Activated T-cell treated with anti-CD3 and anti-CD28 coated beads, Interleukin-2, amount 50 U/mL, for 24 hours (primary cell): ENCODE measurements at regions not wholly inside any gene's neighbourhood (a gene's known extent, or its start where the extent isn't known, plus 50 kb on each side); places are given as distances from the start of the nearest gene placed in this dataset.
"Not testable (repeated sequence)": the region's sequence is repeated elsewhere in the genome, so short reads cannot be mapped to it uniquely, and the experiment has no call there.

Experiments
- DNase-seq: peaks from one replicate; pipeline ENCODE4 v3.0.0-alpha.2; 2020
- H3K27ac Mint-ChIP-seq: 2 replicates; pipeline ENCODE4 v1.8.0; 2020; ENCODE audit warnings: mild to moderate bottlenecking, mixed read lengths
- H3K27me3 Mint-ChIP-seq: 2 replicates; pipeline ENCODE4 v1.8.0; 2020; ENCODE audit warnings: mixed read lengths
- H3K36me3 Mint-ChIP-seq: 2 replicates; pipeline ENCODE4 v1.8.0; 2020; ENCODE audit warnings: low read depth, mixed read lengths
- H3K4me1 Mint-ChIP-seq: 2 replicates; pipeline ENCODE4 v1.8.0; 2020; ENCODE audit warnings: low read depth, mixed read lengths
- H3K4me3 Mint-ChIP-seq: 2 replicates; pipeline ENCODE4 v1.8.0; 2020; ENCODE audit warnings: mild to moderate bottlenecking, moderate library complexity, mixed read lengths
- H3K9me3 Mint-ChIP-seq: 2 replicates; pipeline ENCODE4 v1.8.0; 2020; ENCODE audit warnings: mixed read lengths

DNA sequence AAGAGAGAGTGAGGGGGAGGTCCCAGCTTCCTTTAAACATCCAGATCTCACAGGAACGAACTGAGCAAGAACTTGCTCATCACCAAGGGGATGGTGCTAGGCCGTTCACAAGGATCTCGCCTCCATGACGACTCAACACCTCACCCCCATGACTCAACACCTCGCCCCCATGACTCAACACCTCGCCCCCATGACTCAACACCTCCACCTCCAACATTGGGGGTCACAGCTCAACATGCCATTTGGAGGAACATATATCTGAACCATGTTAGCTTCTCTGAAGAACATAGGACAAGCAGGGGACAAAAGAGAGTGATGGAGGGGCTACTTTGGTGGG lies 66.0 kb upstream of the LHX5 start:
- no peak overlapping the region for H3K27ac Mint-ChIP-seq
- no peak for DNase-seq

DNA sequence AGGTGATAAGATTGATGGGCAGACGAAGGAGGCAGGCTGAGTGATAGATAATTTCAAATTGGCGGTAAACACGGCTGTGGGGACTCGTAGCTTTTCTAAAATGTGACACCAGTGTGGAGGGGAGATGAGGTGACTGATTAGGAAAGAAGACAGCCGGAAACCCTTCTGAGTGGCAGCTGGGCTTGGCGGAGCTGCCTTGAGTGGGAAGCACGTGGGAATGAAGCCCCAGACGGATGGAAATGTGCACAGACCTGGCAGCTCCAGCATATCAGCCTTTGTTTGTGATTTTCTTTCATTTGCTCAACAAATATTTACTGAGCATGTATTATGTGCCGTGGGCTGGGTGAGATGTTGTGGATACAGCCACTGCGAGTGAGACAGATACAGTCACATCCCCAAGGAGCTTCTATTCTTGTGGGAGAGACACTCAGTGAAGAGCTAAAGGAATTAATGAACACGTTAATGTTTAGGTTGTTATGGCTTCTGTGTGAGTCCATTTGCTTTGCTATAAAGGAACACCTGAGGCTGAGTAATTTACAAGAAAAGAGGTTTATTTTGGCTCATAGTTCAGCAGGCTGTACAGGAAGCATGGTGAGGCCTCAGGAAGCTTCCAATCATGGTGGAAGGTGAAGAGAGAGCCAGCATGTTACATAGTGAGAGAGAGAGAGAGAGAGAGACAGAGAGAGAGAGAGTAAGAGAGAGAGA lies 65.5 kb upstream of the LHX5 start:
- Mint-ChIP-seq H3K4me3 (no peak overlapping the region), H3K27ac (no peak overlapping the region), H3K9me3 (peaks cover 17% of the 10 kb centered on the region), H3K27me3 (peaks cover 30% of the 10 kb centered on the region), H3K36me3 (no peaks in the 10 kb centered on the region), H3K4me1 (no peaks in the 10 kb centered on the region)
- no peak for DNase-seq

More for the DNA sequence above, 66.0 kb upstream of the LHX5 start:
- Mint-ChIP-seq H3K4me3 (no peak overlapping the region), H3K27me3 (peaks cover 29% of the 10 kb centered on the region), H3K4me1 (no peaks in the 10 kb centered on the region), H3K36me3 (no peaks in the 10 kb centered on the region), H3K9me3 (peaks cover 17% of the 10 kb centered on the region)

DNA sequence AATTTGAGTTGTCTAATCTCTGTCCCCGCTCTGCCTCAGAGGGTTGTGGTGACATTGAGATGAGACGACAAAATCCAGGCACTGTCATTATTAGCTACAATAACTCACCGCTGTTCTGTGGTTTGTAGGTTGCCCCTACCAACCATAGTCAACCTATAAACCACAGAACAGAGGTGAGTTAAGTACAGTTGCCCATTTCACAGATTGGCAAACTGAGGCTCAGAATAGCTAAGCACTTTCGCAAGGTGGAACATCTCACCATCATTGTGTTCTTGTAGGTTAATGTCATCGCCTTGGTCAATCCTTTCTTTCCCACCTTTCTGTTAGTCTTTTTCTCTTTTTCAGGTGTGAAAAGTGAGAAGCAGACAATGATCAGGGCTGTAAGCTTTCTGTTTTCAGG lies 63.4 kb upstream of the LHX5 start:
- Mint-ChIP-seq H3K36me3 (no peaks in the 10 kb centered on the region), H3K27ac (no peak overlapping the region), H3K4me3 (no peak overlapping the region), H3K27me3 (peaks cover 25% of the 10 kb centered on the region), H3K9me3 (peaks cover 12% of the 10 kb centered on the region), H3K4me1 (no peaks in the 10 kb centered on the region)
- DNase-seq: no peak

DNA sequence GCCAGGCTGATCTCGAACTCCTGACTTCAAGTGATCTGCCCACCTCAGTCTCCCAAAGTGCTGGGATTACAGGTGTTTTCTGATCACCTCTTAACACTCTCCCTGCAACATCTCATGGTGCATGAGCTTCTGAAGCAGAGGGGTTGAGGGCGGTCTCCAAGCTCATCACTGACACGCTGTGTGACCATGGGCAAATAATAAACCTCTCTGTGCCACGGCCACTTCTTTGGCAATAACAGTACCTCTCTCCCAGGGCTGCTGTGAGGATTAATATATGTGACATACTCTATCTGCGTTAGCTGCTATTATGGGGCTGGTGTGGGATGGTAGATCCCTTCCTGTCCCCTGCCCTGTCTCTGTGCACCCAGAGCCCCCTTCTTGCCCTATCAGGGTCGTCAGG lies 62.9 kb upstream of the LHX5 start:
- H3K9me3 Mint-ChIP-seq: peaks cover 12% of the 10 kb centered on the region
- no peak for DNase-seq
- no peaks in the 10 kb centered on the region for H3K36me3 Mint-ChIP-seq
- H3K4me3 Mint-ChIP-seq: no peak overlapping the region
- H3K27me3 Mint-ChIP-seq: peaks cover 25% of the 10 kb centered on the region
- H3K4me1 Mint-ChIP-seq: no peaks in the 10 kb centered on the region
- no peak overlapping the region for H3K27ac Mint-ChIP-seq

DNA sequence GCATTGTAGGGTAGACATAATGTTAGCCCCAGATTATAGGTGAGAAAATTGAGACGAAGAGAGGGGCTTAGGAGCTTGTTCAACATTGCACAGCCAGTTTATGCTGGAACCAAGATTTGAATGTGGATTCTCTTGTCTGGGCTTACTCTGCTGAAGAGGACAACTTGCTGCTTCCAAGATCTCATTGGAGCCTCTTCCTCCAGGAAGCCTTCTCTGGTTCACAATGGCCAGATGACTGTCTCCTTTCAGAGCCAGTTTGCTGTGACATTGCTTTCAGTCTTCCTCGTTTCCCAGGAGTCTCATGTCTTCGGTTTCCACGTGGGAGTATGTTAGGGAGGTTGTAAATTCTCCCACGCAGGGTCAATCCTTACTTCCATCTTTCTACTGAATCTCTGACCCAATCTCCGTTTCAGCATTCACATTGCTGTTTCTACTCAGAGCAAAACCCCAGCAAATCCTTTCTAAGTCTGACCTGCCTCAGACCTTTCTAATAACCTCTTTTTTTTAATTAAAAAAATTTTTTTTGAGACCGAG lies 62.2 kb upstream of the LHX5 start:
- H3K27me3 Mint-ChIP-seq: peaks cover 27% of the 10 kb centered on the region
- H3K4me3 Mint-ChIP-seq: no peak overlapping the region
- DNase-seq: no peak
- H3K4me1 Mint-ChIP-seq: no peaks in the 10 kb centered on the region
- H3K27ac Mint-ChIP-seq: no peak overlapping the region
- H3K36me3 Mint-ChIP-seq: no peaks in the 10 kb centered on the region
- H3K9me3 Mint-ChIP-seq: peaks cover 12% of the 10 kb centered on the region

DNA sequence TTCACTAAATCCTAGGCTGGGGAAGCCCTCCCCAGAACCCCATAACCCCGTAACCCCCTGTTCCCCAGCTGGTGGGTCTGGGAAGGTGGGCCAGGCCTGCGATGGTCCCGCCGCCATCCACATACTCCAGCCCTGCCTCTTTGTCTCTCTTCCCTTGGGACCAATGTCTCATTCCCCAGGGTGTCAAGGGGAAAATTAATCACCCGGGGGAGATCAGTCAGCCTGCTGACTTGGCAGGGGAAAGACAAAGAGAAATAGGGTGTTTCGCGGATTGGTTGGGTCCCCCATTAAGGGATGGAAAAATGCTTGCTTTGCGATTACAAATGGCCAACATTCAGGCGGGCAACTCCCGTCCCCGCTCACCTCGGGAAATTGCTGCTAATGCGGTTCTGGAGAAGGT lies 60.6 kb upstream of the LHX5 start:
- Mint-ChIP-seq H3K4me3 (no peak overlapping the region), H3K27ac (no peak overlapping the region), H3K36me3 (no peaks in the 10 kb centered on the region), H3K4me1 (no peaks in the 10 kb centered on the region), H3K27me3 (peaks cover 29% of the 10 kb centered on the region), H3K9me3 (peaks cover 5% of the 10 kb centered on the region)
- DNase-seq: no peak

DNA sequence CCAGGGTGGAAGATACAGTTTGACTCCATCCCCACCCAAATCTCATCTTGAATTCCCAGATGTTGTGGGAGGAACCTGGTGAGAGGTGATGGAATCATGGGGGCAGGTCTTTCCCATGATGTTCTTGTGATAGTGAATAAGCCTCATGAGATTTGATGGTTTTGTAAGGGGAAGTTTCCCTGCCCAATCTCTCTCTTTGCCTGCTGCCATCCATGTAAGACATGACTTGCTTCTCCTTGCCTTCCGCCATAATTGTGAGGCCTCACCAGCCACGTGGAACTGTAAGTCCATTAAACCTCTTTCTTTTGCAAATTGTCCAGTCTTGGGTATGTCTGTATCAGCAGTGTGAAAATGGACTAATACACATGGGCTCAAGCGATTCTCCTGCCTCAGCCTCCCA lies 59.4 kb upstream of the LHX5 start:
- not testable (repeated sequence) for H3K4me1 Mint-ChIP-seq, H3K4me3 Mint-ChIP-seq, H3K9me3 Mint-ChIP-seq, H3K36me3 Mint-ChIP-seq, H3K27ac Mint-ChIP-seq, DNase-seq
- H3K27me3 Mint-ChIP-seq: peaks cover 37% of the 10 kb centered on the region

DNA sequence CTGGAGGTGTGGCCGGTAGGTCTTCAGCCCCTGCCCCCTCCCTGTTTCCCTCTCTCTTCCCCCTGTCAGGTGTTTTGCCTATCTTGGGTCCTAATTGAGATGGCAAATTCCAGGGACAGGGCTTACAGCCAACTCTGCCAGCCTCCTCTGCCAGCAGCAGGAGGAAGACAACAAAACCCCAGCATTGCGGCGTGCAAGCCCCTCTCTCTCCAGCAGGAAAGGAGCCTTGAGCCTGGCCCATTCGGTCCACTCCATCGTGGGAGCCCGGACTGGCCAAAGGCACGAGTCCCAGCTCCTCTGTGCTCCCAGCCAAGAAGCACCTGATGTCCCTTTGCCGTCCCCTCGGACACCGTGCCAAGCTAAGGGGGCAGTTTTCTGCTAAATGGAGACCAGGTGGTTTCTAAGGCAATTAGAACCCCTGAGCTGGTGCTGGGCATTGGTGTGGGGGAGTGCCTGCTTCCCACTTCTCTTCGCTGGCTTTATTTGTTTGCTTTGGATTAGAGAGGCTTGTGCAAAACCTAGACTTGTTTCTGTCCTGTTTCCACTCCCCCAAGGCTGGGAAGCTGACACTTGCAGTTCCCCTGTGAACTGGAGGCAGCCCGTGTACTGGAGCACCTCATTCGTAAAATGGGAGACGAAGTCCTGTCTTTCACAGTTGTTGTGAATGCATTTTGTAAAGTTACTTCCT lies 57.1 kb upstream of the LHX5 start:
- no peak for DNase-seq
- Mint-ChIP-seq H3K4me1 (no peaks in the 10 kb centered on the region), H3K27ac (no peak overlapping the region), H3K9me3 (no peaks in the 10 kb centered on the region), H3K36me3 (no peaks in the 10 kb centered on the region), H3K27me3 (peaks cover 38% of the 10 kb centered on the region), H3K4me3 (no peak overlapping the region)

DNA sequence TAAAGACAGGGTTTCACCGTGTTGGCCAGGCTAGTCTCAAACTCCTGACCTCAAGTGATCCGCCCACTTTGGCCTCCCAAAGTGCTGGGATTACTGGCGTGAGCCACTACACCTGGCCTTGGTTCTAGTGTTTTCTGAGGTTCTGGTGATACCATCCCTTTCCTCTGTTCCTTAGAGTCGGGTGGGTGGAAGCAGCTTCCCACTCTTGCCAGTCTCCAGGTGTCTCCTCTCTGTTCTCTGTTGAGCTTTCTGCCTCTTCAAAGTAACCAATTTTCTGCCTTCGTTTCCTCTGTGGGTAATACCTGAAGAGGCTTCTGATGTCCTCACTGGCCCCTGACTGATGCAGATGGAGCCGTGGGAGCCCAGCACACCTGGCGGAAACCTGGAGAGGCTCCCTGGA lies 53.4 kb upstream of the LHX5 start:
- H3K4me3 Mint-ChIP-seq: no peak overlapping the region
- H3K9me3 Mint-ChIP-seq: no peaks in the 10 kb centered on the region
- no peaks in the 10 kb centered on the region for H3K4me1 Mint-ChIP-seq
- no peak for DNase-seq
- H3K27me3 Mint-ChIP-seq: peaks cover 62% of the 10 kb centered on the region
- no peak overlapping the region for H3K27ac Mint-ChIP-seq
- H3K36me3 Mint-ChIP-seq: no peaks in the 10 kb centered on the region

DNA sequence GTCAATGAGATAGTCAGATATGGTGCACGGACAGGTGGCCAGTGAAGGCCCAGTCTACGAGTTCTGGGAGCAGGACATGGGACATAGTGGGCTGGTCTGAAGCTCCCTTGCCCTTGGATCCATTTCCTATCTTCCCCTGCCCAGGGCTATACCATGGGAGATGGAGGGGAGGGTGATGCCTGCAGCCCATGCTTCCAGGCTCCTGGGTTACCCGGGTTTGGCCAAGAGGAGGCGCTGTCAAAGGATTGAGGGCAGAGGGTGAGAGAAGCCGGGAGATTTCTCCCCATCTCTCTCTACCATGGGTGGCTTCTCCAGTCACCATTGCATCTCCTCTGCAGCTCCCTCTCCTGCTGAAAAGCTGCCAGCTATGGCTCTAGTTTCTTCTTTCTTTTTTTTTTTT lies 52.8 kb upstream of the LHX5 start:
- Mint-ChIP-seq H3K27me3 (peaks cover 67% of the 10 kb centered on the region), H3K27ac (no peak overlapping the region), H3K4me3 (no peak overlapping the region), H3K36me3 (no peaks in the 10 kb centered on the region), H3K9me3 (no peaks in the 10 kb centered on the region), H3K4me1 (no peaks in the 10 kb centered on the region)
- DNase-seq: no peak

DNA sequence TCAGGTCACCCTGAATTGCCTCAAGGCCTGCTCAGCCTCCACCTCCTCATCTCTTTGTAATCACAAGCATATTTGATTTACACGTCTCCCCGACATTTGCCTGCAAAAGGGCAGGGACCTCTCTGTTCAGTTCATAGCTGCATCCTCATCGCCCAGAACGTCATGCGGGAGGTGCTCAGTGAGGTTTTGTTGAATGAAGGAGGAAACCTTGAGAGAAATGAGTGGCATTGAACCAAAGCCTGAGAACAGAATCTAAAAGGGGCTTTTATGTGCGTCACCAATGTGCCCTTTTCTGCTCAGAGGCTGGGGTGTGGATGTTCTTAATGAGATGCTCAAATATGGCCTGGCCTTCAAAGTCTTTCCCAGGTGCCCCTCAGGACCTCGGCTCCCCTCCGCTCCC lies 50.0 kb upstream of the LHX5 start:
- no peak for DNase-seq
- no peak overlapping the region for H3K27ac Mint-ChIP-seq
- H3K27me3 Mint-ChIP-seq: peaks cover 77% of the 10 kb centered on the region
- H3K36me3 Mint-ChIP-seq: no peaks in the 10 kb centered on the region
- no peak overlapping the region for H3K4me3 Mint-ChIP-seq
- H3K9me3 Mint-ChIP-seq: no peaks in the 10 kb centered on the region
- H3K4me1 Mint-ChIP-seq: no peaks in the 10 kb centered on the region
